ENCODE measurements at regions not wholly inside any gene's neighbourhood (a gene's known extent, or its start where the extent isn't known, plus 50 kb on each side); places are given as distances from the start of the nearest gene placed in this dataset.
"Not testable (repeated sequence)": the region's sequence is repeated elsewhere in the genome, so short reads cannot be mapped to it uniquely, and the experiment has no call there.

DNA sequence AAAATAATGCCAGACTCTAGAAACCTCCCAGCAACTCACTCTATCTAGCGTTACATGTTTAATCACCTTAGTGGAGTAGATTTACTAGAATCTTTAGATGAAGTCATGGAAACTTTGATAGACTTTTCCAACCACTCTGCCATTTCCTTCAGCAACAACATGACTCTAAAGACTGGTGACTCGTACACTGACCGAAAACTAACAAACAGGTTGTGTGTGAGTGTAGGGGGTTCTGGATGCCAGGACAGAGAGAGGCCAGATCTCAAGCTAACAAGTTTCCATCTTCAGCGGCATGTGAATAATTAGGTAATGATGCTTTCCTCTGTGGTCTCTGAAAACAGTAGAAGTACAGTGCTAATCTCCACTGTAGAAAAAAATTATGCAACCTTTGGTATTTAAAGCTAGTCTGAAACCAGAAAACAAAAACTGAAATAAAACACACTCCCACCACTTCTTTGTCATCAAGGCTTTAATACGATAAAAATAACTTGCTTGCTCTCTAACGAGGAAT is 286.4 kb downstream of the PRDM5 start:
- DNase-seq: no peak

DNA sequence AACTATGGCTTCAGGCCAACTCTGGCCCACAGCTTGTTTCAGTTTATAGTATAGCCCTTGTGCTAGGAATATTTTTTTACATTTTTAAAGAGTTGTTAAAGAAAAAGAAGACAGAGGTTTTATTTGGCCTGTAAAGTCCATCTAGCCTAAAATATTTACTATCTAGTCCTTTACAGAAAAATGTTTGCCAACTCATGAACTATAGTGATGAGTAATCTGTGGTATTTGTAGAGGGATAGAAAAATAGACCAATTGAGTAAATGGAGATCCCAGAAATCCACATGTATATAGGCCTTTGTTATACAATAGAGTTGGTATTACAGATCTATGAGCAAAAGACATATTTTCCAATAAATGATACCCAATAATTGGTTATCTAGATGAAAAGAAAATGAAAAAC is 288.7 kb downstream of the PRDM5 start:
- DNase-seq: no peak

DNA sequence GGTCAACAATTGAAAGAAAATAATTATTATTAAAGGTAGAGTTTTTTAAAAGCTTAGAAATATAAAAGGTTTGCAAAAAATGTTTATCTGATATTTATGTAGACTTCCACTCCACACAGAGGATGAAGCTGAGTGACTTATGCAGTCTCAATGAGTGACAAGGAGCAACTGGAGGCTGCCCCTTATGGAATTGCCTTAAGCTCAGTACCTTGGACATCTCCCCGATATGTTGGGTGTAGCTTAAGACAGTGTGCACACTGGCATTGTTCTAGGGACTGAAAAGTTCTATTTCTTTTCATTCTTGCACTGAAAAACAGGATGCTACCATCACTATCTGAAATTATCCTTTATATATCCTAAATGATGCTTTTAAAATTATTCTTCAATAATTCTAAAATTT is 292.1 kb downstream of the PRDM5 start:
- no peak for DNase-seq

DNA sequence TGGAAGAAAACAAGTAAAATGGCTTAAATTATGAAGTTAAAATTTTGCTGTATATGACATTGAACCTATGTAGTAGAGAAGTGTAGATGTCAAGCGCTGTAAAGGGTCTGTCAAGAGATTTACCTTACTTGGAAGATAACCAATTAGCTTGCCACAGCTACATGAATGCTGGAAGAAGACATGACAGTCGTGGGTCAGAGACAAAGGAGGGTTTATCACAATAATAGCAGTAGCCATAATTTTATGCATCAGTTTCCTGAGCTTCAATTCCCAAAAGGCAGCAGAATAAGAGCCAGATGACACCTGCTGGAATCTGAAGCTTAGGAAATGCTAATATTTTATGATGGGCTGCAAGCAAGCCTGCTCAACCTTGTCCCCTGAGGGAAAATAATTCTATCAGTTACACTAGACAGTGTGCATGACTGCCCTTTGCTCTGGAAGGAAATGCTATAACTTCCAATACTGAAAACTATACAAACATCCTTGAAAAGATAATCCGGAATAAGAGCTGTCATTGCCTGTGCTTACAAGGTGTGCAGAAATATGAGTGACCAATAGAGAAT is 292.9 kb downstream of the PRDM5 start:
- DNase-seq: no peak

DNA sequence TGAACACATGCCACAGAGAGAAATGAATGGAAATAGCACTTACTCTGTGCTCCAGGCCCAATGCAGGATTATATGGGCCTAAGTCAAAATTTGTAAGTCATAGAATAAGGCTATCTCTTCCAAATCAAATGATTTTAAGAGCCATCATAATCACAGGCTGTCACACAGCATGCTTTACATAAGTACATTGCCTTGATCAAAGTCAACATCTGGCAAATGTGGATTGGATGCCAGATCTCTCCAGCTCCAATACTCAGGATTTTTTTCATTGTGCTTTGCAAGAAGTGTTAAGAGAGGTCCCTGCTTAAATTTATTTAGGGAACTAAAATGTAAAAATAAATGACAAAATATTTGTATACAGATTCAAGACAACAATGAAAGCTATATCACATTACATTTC is 299.9 kb downstream of the PRDM5 start:
- DNase-seq: no peak

DNA sequence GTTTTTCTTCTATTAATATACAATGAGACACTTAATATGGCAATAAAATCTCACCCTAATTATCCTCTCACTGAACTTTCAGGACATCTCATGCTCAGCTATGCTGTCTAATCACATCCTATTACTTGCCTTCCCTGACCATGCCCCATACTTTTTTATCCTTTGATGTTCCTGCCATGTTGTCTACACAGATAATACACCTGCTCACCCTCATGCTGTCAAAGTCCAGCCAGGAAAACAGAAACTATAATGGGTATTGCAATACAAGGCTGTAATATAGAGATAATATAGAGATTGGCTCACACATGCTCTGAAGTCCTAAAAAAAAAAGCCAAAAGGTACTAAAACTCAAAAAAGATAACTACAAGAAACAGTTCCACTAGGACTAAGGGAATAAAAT is 305.4 kb downstream of the PRDM5 start:
- DNase-seq: no peak

DNA sequence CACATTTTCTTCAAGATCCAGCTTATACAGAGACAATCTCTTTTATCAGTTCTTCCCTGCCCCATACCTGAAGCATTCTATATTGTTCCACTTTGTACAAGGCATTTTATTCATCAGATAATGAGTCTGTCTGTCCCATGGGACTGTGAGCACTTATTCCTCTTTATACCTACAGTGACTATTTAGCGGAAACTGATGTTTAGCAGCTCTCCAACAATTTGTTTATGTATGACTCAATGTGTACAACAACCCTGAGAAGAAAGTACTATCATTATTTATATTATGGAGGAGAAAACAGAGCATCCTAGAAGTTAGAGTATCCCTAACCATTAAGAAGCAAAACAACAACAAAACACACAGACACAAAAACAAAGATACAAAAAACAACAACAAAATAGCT is 306.5 kb downstream of the PRDM5 start:
- DNase-seq: no peak

DNA sequence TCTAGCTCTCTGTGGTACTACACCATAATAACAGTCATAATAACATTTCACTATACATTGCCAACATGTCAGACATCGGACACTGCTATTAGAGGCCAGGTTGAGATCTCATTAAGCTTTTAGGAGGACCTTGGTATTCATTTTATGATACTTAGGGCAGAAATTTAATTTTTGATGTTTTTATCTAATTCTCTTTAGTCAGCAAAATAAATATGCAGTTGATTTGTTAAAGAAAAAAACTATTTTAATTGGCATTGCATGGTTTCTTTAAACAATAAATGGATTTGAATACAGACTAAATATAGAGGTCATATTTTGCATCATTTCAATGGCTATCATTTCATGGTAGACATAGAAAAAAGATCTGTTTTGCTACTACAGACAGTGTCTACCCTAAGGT is 308.7 kb downstream of the PRDM5 start:
- DNase-seq: no peak

DNA sequence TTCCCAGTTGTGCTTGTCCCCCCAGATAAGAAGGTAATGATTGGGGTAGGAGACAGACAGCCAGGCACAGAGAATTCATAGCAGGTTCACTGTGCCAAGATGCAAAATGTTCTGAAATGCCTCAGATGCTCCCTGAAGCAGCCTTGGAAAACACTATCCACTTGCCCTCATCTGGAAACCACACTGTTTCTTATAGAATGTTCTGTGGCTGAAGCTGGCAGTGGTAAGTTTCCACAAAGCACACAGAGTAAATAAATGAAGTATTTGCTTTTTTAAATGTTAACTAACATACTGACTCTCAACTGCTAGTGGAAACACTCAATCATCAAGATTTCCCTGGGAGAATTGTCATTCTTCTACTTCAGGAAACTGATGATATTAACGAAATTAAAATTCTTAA is 311.4 kb downstream of the PRDM5 start:
- no peak for DNase-seq

DNA sequence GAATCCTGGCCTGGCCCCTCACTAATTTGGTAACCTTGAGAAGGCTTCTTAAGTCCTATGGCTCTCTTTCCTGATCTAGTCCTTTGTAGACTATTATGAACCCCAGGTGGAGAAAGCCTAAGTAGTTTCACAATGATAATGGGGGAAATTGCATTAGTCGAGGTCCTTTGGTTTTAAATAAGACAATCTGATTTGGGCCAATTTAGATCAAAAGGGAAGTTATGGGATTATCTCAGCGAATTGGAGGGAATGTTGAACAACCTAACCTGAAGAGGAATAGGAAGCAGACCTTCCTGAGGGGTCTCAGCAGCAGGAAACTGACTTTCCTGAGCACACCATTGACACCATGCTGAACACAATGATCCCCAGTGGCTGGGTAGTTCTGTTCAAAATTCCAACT is 331.5 kb downstream of the PRDM5 start:
- DNase-seq: no peak

DNA sequence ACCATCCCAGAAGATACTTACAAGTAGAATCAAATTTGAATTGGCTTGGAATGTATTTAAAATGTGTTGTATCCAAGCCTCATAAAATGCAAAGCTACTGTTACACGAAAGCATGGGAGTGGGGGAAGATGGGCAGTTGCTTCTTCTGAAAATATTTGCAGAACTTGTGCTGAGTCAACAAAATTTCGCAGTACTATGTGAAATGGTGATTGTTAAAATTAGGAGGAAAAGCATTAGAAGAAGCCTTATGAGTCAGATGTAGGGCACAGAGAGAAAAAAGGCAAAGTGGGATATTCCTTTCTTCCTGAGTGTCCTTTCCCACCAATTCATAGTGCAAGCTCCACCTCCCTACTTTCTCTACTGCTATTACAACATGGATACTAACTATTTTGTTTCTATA is 332.7 kb downstream of the PRDM5 start:
- no peak for DNase-seq

DNA sequence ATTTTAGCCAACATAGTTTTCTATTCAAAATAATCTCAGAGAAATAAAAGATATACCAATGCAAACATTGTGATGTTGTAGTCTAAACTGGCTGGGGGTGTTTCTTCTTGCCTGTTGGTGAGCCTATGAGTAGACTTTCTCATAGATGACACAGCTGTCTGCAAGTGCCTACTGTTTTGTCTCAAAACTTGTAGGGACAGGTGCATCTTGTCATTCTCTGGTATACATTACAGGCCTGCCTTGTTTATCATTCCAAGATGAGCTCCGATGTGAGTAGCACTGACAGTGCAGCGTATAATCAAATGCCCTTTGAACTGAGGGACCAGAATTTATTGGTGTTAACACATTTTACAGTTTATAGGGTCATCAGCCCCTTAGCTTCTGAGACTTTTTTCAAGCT is 353.8 kb downstream of the PRDM5 start:
- no peak for DNase-seq

DNA sequence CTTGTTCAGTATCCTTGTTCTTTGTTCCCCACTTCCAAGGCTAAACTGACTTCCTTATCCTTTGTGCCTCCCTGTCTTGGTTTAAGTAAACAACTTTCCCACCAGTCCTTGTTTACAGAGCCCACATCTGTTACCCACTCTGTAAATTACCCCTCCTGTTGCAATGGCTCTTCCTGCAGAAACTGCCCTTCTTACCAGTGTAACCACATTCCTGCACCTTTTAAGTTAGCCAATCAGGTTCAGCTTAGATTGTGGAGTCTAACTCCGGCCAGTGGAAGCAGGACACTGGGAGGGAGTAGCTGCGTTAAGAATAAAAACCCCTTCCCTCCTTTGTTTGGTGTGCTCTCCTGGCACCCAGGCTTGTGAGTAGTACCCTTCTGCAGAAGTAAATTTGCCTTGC is 360.9 kb downstream of the PRDM5 start:
- no peak for DNase-seq

DNA sequence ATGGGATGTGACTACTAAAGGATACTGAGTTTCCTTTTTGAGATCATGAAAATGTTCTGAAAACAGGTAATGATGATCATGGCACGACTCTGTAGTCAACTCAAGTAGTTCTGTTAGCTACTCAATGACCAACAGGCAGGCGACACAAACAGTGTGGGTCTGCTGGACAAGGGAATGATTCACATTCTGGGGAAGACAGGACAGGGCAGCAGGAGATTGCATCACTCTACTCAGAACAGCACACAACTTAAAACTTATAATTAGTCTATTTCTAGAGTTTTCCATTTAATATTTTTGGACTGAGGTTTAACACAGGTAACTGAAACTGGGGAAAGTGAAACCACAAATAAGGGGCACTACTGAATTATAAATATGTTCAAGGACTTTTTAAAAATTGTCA is 365.2 kb downstream of the PRDM5 start:
- no peak for DNase-seq

DNA sequence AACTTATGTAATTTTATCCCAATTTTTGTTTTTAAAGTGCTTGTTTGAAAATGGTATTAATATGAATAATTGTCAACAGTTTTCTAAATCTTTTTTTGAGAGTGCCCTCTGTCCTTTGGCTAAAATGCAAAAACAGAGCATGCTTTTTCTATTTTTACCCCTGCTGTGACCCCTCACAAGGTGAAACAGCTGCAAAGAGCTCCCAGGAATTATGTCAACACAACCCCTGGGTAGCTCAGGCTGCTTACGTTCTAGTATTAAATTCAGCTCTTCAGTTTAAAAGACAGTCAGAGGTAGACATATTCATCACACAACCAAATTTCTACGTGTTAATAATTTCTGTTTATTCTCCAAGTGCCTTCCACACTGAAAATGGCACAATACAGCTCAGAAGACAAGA is 367.5 kb downstream of the PRDM5 start:
- no peak for DNase-seq

DNA sequence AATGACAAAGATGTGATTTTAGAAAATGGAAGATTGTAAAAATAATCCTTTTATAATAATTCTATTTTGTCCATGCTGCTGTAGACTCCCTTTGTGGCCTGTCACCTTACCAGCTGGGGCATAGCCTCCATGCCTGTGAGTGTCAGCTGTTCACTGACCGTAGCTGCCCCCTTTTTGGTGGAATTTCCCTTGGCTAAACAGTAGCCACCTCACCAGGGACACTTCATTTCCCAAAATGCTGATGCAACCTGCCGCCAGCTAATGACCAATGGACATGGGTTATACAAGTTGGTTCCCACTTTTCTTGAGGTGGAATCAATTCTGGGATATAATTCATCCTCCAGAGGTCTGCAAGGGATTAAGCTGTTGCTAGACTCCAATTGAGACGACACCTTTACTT is 368.4 kb downstream of the PRDM5 start:
- DNase-seq: no peak

DNA sequence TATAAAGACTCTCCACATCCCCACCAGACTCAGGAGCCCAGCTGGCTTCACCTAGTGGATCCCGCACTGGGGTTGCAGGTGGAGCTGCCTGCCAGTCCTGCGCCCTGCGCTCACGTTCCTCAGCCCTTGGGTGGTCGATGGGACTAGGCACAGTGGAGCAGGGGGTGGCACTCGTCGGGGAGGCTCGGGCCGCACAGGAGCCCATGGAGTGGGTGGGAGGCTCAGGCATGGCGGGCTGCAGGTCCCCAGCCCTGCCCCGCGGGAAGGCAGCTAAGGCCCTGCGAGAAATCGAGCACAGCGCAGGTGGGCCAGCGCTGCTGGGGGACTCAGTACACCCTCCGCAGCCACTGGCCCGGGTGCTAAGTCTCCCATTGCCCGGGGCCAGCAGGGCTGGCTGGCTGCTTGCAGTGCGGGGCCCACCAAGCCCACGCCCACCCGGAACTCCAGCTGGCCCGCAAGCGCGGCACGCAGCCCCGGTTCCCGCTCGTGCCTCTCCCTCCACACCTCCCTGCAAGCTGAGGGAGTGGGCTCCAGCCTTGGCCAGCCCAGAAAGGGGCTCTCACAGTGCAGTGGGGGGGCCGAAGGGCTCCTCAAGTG is 371.8 kb downstream of the PRDM5 start:
- DNase-seq: not testable (repeated sequence)

DNA sequence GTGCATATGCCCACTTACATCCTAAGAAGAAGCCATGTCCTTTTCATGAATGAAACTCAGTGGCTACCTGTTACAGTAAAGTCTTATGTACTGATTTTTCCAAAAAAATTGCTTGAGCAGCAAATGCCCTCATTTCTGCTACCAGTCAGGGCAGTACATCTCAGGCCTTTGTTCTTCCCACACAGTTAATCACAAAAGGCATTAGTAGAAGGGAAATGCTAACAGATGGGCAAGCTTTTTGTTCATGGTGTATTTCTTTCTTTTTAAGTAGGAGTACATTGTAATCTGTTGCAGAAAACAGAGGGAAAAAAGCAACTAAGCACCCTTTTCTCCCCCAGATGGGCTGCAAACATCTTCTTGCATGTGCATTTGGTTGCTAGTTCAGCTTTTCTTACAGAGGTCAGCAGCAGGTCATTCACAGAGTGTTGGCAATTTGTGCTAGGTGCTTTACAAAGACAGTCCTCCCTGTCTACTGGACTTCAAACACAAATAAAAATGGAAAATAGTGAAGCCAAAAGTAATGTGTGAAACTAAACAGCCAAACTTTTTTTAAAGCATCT is 373.4 kb downstream of the PRDM5 start:
- DNase-seq: no peak

DNA sequence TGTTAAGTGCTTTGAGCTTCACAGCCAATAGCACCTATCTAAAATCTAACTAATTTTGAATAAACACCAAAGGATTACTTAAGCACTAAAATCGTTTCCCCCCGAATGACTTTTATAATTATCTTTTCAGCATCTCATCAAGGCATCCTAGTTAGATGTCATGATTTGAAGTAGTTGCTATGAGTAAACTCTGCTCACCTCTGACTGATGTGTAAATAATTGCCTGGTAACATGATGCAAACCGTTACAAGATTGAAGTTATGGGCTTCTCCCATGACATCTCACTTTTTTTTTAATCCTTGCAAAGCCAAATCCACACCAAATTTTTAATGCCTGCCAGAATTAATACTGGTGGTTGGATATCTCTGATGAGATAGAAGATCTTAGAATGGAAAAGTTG is 377.1 kb downstream of the PRDM5 start:
- no peak for DNase-seq

DNA sequence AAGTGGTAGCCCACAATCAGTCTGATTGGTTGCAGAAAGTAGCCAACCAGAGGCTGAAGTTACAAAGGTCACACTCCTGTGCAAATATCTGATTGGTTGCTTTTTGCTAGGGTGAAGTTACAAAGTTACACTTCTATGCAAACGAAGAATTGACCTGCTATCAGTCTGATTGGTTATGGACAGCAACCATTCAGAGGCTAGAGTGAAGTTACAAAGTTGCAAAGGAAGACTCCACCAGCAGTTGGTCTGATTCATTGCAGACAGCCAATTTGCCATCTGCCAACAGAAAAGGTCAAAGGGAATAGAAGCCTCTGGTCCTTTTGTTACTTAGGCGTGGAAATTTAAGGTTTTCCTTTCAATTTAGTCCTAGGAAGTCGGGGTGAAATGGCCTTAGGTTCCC is 377.7 kb downstream of the PRDM5 start:
- DNase-seq: no peak

DNA sequence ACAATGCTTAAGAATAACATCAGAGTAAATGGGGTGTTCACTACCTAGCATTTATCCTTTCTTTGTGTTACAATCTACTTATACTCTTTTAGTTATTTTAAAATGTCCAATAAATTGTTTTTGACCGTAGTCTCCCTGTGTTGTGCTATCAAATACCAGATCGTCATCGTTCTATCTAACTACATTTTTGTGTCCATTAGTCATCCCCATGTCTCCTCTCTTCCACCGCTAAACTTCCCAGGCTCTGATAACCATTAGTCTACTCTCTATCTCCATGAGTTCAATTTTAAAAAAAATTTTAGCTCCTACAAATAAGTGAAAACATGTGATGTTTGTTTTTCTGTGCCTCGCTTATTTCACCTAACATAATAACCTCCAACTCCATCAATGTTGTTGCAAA is 381.9 kb downstream of the PRDM5 start:
- no peak for DNase-seq

DNA sequence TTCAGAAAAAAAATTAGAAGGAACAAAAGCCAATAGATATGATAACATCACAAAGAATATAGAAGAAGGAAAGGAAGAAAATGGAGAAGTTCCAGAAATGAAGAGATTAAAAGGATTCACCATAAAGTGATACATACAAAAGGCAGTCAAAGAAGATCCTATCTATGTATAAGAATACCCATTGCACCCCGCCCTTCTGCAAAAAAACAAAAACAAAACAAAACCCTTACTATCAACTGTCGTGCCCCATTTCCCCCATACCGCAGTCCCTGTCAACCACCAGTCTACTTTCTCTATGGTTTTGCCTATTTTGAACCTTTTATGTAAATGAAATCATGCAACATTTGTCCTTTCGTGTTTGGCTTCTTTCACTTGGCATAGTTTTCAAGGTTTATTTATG is 385.6 kb downstream of the PRDM5 start:
- DNase-seq: no peak

DNA sequence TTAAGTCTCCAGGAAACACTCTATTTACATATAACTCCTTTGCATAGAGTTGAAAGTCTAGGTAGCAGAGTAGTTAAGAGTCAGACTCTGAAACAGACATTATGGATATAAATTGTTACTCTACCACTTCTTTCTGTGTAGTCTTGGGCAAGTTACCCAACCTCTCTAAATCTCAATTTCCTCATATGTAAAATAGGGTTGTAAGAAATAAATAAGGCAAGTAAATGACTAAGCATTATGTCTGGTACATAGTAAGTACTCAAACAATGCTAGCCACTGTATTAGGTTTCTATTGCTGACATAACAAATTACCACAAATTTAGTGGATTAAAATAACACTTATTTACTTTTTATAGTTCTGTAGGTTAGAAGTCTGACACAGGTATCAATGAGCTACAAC is 394.1 kb downstream of the PRDM5 start:
- no peak for DNase-seq

DNA sequence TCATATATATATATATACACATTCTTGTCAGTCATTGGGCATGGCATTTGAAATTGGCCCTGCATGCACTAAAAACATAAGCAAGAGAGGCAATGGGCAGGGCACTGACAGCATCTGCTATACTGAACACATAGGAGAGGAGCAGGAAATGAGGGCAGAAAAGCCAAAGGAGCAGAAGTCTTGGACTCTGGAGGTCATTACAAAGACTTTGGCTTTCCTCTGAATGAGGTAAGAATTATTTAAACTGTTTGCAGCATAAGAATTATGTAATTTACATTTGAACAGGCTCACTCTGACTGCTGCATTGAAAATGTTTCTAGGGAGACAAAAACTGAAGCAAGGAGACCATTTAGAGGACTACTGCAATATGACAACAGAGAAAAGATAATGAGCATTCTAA is 396.5 kb downstream of the PRDM5 start:
- no peak for DNase-seq

DNA sequence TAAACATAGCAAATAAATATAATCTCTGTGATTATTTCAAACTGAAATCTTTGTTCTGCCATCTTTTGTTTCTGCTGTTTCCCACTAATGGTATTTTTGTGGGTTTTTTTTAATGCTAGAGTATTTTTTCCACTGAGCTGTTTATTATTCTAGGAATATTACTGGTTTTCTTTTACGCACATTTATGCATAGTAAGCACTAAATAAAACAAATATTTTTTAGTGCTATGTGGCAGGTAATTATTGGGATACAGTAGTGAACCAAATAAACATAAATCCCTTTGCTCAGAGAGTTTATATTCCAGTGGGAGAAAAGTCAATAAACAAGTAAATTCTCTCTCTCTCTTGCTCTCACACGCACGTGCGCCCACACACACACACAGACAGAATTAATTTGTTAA is 397.4 kb downstream of the PRDM5 start:
- DNase-seq: no peak

Data from NCI-H2107 (cell line).